GM12878 (cell line): ENCODE measurements at regions not wholly inside any gene's neighbourhood (a gene's known extent, or its start where the extent isn't known, plus 50 kb on each side); places are given as distances from the start of the nearest gene placed in this dataset.

Experiments
- ATAC-seq: fragments of 200-7000 bp; cut with Tn5 transposase; 3 replicates; pipeline ENCODE4 v1.9.1; 2020; ENCODE audit warnings: mild to moderate bottlenecking, moderate library complexity
- BruUV-seq: library from RNA; stranded (reverse); fragments of 400-500 nt; replicated peaks from 2 replicates; lab custom pipeline; 2021; lab: Mats Ljungman, UMichigan
- CTCF ChIA-PET: fragments of 300-600 bp; sonication (Branson Sonifier 250); formaldehyde crosslinking; extraction: SDS; loops from one replicate; lab custom pipeline; 2021; ENCODE audit warnings: inconsistent platforms; lab: Yijun Ruan, JAX
- POLR2A ChIA-PET: fragments of 350-600 bp; formaldehyde crosslinking; extraction: SDS; loops from one replicate; lab custom pipeline; 2021; ENCODE audit warnings: inconsistent platforms; lab: Charles Lee
- RAD21 ChIA-PET: fragments of 300-600 bp; sonication (Branson Sonifier 250); formaldehyde crosslinking; loops from one replicate; lab custom pipeline; 2023; ENCODE audit warnings: antibody characterized with exemption; ENCODE audit not compliant: unreplicated experiment; lab: Charles Lee
- SMC1A ChIA-PET: fragments of 300-600 bp; sonication (Branson Sonifier 250); formaldehyde crosslinking; loops from one replicate; lab custom pipeline; 2023; ENCODE audit not compliant: unreplicated experiment, uncharacterized antibody; lab: Charles Lee
- DNase-seq: peaks from one replicate; pipeline ENCODE4 v3.0.0-alpha.2; 2011; ENCODE audit warnings: low read depth, low spot score
- FAIRE-seq: peaks from 3 replicates; lab custom pipeline; 2011; peaks lifted over from hg19 to GRCh38; lab: Jason Lieb, UNC
- H2AFZ ChIP-seq: 2 replicates; pipeline ENCODE4 v1.6.0; 2011; ENCODE audit warnings: low read depth, low read length, control low read depth; ENCODE audit not compliant: control insufficient read depth
- H3K27ac ChIP-seq: 2 replicates; pipeline ENCODE4 v1.5.1; 2011; ENCODE audit warnings: control low read depth; ENCODE audit not compliant: control insufficient read depth, insufficient read depth
- H3K27me3 ChIP-seq, 2 experiments: replicated peaks in 1 of 2; 2 replicates each; pipeline versions ENCODE4 v1.6.0 to v1.6.1; 2011; ENCODE audit warnings: low read length in 1 of 2; ENCODE audit not compliant: control insufficient read depth in 2 of 2, insufficient read depth in 2 of 2
- H3K36me3 ChIP-seq, 2 experiments: 2 replicates each; pipeline ENCODE4 v1.5.1; 2011; ENCODE audit warnings: low read length in 1 of 2; ENCODE audit not compliant: control insufficient read depth in 2 of 2, insufficient read depth in 2 of 2
- H3K4me1 ChIP-seq: 2 replicates; pipeline ENCODE4 v1.6.1; 2011; ENCODE audit warnings: mild to moderate bottlenecking, low read length, moderate library complexity, mixed read lengths; ENCODE audit not compliant: control insufficient read depth, insufficient read depth
- H3K4me2 ChIP-seq: 2 replicates; pipeline ENCODE4 v1.6.0; 2011; ENCODE audit warnings: control low read depth; ENCODE audit not compliant: control insufficient read depth, insufficient read depth
- H3K4me3 ChIP-seq: fragments of 200-600 bp; sonication (generic); 2 replicates; pipeline ENCODE4 v1.5.1; 2016
- H3K79me2 ChIP-seq: 2 replicates; pipeline ENCODE4 v1.6.0; 2011; ENCODE audit warnings: low read length; ENCODE audit not compliant: control insufficient read depth, insufficient read depth
- H3K9ac ChIP-seq: 2 replicates; pipeline ENCODE4 v1.8.0; 2011; ENCODE audit warnings: low read length, control low read depth, mixed read lengths; ENCODE audit not compliant: control insufficient read depth, insufficient read depth
- H3K9me3 ChIP-seq: replicated peaks from 3 replicates; pipeline ENCODE4 v1.5.1; 2011; ENCODE audit warnings: mild to moderate bottlenecking, low read length; ENCODE audit not compliant: control insufficient read depth, insufficient read depth
- H4K20me1 ChIP-seq: 2 replicates; pipeline ENCODE4 v1.6.0; 2011; ENCODE audit not compliant: control insufficient read depth, insufficient read depth
- ASH2L ChIP-seq: fragments of 300-600, 200-600 bp; sonication (generic); IDR thresholded peaks from 2 replicates; pipeline ENCODE4 v1.6.1; 2017; ENCODE audit warnings: low read depth, mild to moderate bottlenecking, borderline replicate concordance
- BCL11A ChIP-seq: IDR thresholded peaks from 2 replicates; pipeline ENCODE4 v1.6.1; 2011; ENCODE audit warnings: low read depth, low read length
- CBX5 ChIP-seq: sonication (generic); IDR thresholded peaks from 2 replicates; pipeline ENCODE4 v1.6.1; 2016; ENCODE audit warnings: low read depth, moderate library complexity, mild to moderate bottlenecking, inconsistent platforms
- CHD4 ChIP-seq: fragments of 200-600 bp; sonication (generic); IDR thresholded peaks from 2 replicates; pipeline ENCODE4 v1.6.1; 2016; ENCODE audit warnings: mild to moderate bottlenecking
- CREM ChIP-seq: IDR thresholded peaks from 2 replicates; pipeline ENCODE4 v1.6.1; 2014; ENCODE audit warnings: antibody characterized with exemption, low read depth
- IKZF1 ChIP-seq: fragments of 450-650 bp; conservative IDR thresholded peaks from 2 replicates; pipeline ENCODE4 v1.6.1; 2017; ENCODE audit warnings: antibody characterized with exemption, mild to moderate bottlenecking
- IRF4 ChIP-seq: IDR thresholded peaks from 2 replicates; pipeline ENCODE4 v1.6.1; 2011; ENCODE audit warnings: low read depth, low read length
- JUND ChIP-seq: IDR thresholded peaks from 2 replicates; pipeline ENCODE4 v1.6.1; 2012; ENCODE audit warnings: low read depth, mild to moderate bottlenecking, low read length, improper control_type of control experiment, moderate library complexity
- NFIC ChIP-seq: IDR thresholded peaks from 2 replicates; pipeline ENCODE4 v1.6.1; 2012; ENCODE audit warnings: low read depth, mild to moderate bottlenecking, inconsistent platforms, low read length, moderate library complexity
- NFXL1 ChIP-seq: fragments of 450-650 bp; IDR thresholded peaks from 2 replicates; pipeline ENCODE4 v1.6.1; 2017; ENCODE audit warnings: antibody characterized with exemption, mild to moderate bottlenecking, borderline replicate concordance
- NR2C2 ChIP-seq: IDR thresholded peaks from 2 replicates; pipeline ENCODE4 v1.6.1; 2011; ENCODE audit warnings: borderline replicate concordance, low read depth; ENCODE audit not compliant: control insufficient read depth, insufficient read length
- NRF1 ChIP-seq: conservative IDR thresholded peaks from 2 replicates; pipeline ENCODE4 v1.6.1; 2011; ENCODE audit warnings: mild to moderate bottlenecking, low read depth, low read length, improper control_type of control experiment
- PML ChIP-seq: IDR thresholded peaks from 2 replicates; pipeline ENCODE4 v1.6.1; 2012; ENCODE audit warnings: low read length, inconsistent platforms
- RUNX3 ChIP-seq: IDR thresholded peaks from 2 replicates; pipeline ENCODE4 v1.6.1; 2012; ENCODE audit warnings: low read length, inconsistent platforms
- SMAD5 ChIP-seq: IDR thresholded peaks from 2 replicates; pipeline ENCODE4 v1.6.1; 2016; ENCODE audit warnings: antibody characterized with exemption, low read depth
- SREBF2 ChIP-seq: IDR thresholded peaks from 2 replicates; pipeline ENCODE4 v1.6.1; 2012; ENCODE audit warnings: mild to moderate bottlenecking, low read length
- TCF7 ChIP-seq: IDR thresholded peaks from 2 replicates; pipeline ENCODE4 v1.6.1; 2014; ENCODE audit warnings: antibody characterized with exemption, borderline replicate concordance
- ZSCAN29 ChIP-seq: fragments of 450-650 bp; IDR thresholded peaks from 2 replicates; pipeline ENCODE4 v1.6.1; 2017; ENCODE audit warnings: mild to moderate bottlenecking, moderate library complexity
- ZZZ3 ChIP-seq: IDR thresholded peaks from 2 replicates; pipeline ENCODE4 v1.6.1; 2011; ENCODE audit warnings: low read depth; ENCODE audit not compliant: control insufficient read depth, insufficient read length
- WGBS: methylation state at CpG from one replicate; pipeline ENCODE4 v1.1.6; 2016; ENCODE audit warnings: low lambda C conversion rate; ENCODE audit not compliant: insufficient replicate concordance, insufficient coverage; ENCODE audit errors: missing lambda C conversion rate; 5-methylcytosine and 5-hydroxymethylcytosine counted together
- in situ Hi-C: fragments of 300-500 bp; cut with MboI; formaldehyde crosslinking; loops from 9 replicates; pipeline ENCODE4 v1.14.3; 2018; ENCODE audit warnings: mixed read lengths
- intact Hi-C: fragments of 100-400 bp; cut with micrococcal nuclease; formaldehyde crosslinking; loops from one replicate; pipeline ENCODE4 v1.14.2; 2022; ENCODE audit not compliant: unreplicated experiment
- TF ChIP-seq, protein P1 (sequence below): IDR thresholded peaks from 2 replicates; pipeline ENCODE4 v1.6.1; 2012; ENCODE audit warnings: low read length, inconsistent platforms
- TF ChIP-seq, protein P2 (sequence below): fragments of 450-650 bp; IDR thresholded peaks from 2 replicates; pipeline ENCODE4 v1.6.1; 2017; ENCODE audit warnings: mild to moderate bottlenecking, moderate library complexity

DNA sequence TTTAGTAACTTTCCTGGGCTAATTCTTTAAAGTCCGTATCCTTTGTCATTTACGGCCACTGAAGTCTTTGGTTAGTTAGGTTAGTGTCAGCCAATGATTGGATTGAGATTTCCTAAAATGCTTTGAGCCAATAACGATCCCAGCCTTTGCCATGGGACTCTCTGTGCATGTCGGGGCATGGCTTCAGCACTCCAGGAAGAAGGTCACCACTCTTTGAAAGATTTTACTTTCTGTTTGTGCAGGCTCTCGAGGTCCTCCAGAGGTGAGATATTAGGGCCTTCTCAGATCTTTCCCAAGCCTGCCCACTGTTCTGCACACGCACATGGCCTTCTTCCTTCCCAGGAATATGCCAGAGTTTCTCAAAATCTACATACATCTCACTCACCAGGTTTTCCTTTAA, 153.7 kb upstream of the ARGLU1 start (continued):
- TF ChIP-seq, protein P1, sequence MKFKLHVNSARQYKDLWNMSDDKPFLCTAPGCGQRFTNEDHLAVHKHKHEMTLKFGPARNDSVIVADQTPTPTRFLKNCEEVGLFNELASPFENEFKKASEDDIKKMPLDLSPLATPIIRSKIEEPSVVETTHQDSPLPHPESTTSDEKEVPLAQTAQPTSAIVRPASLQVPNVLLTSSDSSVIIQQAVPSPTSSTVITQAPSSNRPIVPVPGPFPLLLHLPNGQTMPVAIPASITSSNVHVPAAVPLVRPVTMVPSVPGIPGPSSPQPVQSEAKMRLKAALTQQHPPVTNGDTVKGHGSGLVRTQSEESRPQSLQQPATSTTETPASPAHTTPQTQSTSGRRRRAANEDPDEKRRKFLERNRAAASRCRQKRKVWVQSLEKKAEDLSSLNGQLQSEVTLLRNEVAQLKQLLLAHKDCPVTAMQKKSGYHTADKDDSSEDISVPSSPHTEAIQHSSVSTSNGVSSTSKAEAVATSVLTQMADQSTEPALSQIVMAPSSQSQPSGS, result no peak
- no peak for TF ChIP-seq CBX5

DNA sequence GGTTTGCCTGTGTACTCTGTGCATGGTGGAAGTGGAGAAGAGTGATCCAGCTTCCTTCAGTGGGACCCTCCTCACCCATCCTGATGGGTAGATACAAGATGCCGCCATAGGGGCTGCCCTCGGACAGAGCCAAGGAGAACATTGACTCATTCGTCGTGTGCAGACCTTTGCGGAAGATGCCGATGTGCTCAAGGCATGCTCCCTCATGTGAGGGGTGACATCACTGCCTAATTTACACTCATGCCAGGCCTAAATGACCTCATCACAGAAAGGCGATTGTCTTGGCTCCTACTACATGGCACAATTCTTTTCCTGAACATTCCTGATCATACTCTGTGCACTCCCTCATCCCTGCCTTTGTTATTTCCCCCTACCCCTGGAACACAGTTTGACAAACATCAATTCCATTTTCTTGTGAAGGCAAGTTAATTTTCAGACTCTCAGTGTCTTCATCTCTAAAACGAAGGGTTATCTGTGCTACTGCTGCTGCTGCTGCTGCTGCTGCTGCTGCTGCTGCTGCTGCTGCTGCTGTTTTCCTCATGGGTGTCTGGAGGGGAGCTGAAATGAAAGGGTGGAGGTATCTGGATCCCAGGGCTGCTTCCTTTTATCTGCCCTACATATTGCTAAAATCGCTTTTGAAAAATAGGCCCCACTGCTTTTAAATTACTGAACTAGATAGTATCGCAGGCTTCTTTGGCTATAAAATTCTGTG, 146.5 kb upstream of the ARGLU1 start:
- in situ Hi-C loops (no loop called here), intact Hi-C loops (no loop called here)

More for the DNA sequence above, 146.5 kb upstream of the ARGLU1 start:
- ChIA-PET SMC1A (no interaction called here), CTCF (no interaction called here), POLR2A (no interaction called here), RAD21 (no interaction called here)
- no TSS peak for BruUV-seq
- Histone ChIP-seq H3K27me3 (no peaks in the 10 kb centered on the region), H3K4me3 (no peak overlapping the region), H3K79me2 (no peaks in the 10 kb centered on the region), H3K9me3 (no peaks in the 10 kb centered on the region), H3K9ac (no peak overlapping the region), H3K27ac (no peak overlapping the region), H4K20me1 (no peaks in the 10 kb centered on the region), H2AFZ (no peak overlapping the region), H3K36me3 (no peaks in the 10 kb centered on the region), H3K4me1 (no peaks in the 10 kb centered on the region), H3K4me2 (no peak overlapping the region)
- WGBS, result 35% methylated on average over 10 of the region's 10 CpGs
- no peak for DNase-seq
- TF ChIP-seq RUNX3 (no peak), JUND (no peak), SREBF2 (no peak), NRF1 (no peak), IRF4 (no peak), ASH2L (no peak), NFXL1 (no peak), ZSCAN29 (no peak), ZZZ3 (no peak), TCF7 (no peak), PML (no peak), CHD4 (no peak), SMAD5 (no peak), IKZF1 (no peak), CREM (no peak), NFIC (no peak), BCL11A (no peak), NR2C2 (no peak)
- TF ChIP-seq, protein P2, sequence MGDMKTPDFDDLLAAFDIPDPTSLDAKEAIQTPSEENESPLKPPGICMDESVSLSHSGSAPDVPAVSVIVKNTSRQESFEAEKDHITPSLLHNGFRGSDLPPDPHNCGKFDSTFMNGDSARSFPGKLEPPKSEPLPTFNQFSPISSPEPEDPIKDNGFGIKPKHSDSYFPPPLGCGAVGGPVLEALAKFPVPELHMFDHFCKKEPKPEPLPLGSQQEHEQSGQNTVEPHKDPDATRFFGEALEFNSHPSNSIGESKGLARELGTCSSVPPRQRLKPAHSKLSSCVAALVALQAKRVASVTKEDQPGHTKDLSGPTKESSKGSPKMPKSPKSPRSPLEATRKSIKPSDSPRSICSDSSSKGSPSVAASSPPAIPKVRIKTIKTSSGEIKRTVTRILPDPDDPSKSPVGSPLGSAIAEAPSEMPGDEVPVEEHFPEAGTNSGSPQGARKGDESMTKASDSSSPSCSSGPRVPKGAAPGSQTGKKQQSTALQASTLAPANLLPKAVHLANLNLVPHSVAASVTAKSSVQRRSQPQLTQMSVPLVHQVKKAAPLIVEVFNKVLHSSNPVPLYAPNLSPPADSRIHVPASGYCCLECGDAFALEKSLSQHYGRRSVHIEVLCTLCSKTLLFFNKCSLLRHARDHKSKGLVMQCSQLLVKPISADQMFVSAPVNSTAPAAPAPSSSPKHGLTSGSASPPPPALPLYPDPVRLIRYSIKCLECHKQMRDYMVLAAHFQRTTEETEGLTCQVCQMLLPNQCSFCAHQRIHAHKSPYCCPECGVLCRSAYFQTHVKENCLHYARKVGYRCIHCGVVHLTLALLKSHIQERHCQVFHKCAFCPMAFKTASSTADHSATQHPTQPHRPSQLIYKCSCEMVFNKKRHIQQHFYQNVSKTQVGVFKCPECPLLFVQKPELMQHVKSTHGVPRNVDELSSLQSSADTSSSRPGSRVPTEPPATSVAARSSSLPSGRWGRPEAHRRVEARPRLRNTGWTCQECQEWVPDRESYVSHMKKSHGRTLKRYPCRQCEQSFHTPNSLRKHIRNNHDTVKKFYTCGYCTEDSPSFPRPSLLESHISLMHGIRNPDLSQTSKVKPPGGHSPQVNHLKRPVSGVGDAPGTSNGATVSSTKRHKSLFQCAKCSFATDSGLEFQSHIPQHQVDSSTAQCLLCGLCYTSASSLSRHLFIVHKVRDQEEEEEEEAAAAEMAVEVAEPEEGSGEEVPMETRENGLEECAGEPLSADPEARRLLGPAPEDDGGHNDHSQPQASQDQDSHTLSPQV, result no peak
- FAIRE-seq, result no peak
- ATAC-seq, result no peak
